Mesothelial cell of epicardium (in vitro differentiated cells): ENCODE measurements at regions not wholly inside any gene's neighbourhood (a gene's known extent, or its start where the extent isn't known, plus 50 kb on each side); places are given as distances from the start of the nearest gene placed in this dataset.

Source experiments
- DNase-seq, 2 experiments: peaks; one replicate each; pipeline ENCODE4 v3.0.0; 2021; ENCODE audit warnings: low spot score in 2 of 2; ENCODE audit not compliant: unreplicated experiment in 2 of 2
- H3K27ac Mint-ChIP-seq: 2 replicates; pipeline ENCODE4 v1.8.0; 2021; ENCODE audit warnings: mixed read lengths
- H3K27me3 Mint-ChIP-seq: 2 replicates; pipeline ENCODE4 v1.8.0; 2021; ENCODE audit warnings: low read depth, mixed read lengths
- H3K36me3 Mint-ChIP-seq: 2 replicates; pipeline ENCODE4 v1.8.0; 2021; ENCODE audit warnings: mixed read lengths
- H3K4me1 Mint-ChIP-seq: 2 replicates; pipeline ENCODE4 v1.8.0; 2021; ENCODE audit warnings: mixed read lengths
- H3K4me3 Mint-ChIP-seq: 2 replicates; pipeline ENCODE4 v1.8.0; 2021; ENCODE audit warnings: mild to moderate bottlenecking, moderate library complexity, mixed read lengths
- H3K9me3 Mint-ChIP-seq: 2 replicates; pipeline ENCODE4 v1.8.0; 2021; ENCODE audit warnings: mixed read lengths
- TF ChIP-seq, protein P1 (sequence below): fragments of 200-600 bp; sonication (generic); IDR thresholded peaks from one replicate; pipeline ENCODE4 v1.5.0; 2021; ENCODE audit warnings: antibody characterized with exemption; ENCODE audit not compliant: unreplicated experiment

DNA sequence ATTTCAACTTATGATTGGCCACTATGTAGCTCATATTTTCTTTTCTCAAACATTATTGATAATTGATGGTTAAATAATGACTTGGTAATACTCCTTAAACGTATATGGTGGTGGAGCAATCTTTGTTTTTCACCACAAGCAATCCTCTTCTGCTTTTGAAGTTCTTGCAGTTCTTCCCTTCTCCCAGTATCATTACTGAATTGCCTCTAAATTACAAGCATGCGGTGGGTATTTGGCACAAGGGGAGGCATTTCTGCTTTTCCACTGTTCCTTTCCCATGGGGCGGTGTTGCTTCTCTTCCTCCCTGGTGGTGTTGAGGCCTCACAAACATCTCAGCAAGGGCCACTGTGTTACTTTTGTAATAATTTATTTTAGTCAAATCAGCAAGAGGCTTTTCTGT, 234.4 kb upstream of the RXFP2 start:
- Mint-ChIP-seq H3K4me1 (peaks cover 16% of the 10 kb centered on the region), H3K9me3 (peaks cover 18% of the 10 kb centered on the region), H3K36me3 (peaks cover 2% of the 10 kb centered on the region), H3K27ac (no peak overlapping the region), H3K27me3 (peaks cover 4% of the 10 kb centered on the region), H3K4me3 (no peak overlapping the region)
- DNase-seq, result no peak
- TF ChIP-seq, protein P1, sequence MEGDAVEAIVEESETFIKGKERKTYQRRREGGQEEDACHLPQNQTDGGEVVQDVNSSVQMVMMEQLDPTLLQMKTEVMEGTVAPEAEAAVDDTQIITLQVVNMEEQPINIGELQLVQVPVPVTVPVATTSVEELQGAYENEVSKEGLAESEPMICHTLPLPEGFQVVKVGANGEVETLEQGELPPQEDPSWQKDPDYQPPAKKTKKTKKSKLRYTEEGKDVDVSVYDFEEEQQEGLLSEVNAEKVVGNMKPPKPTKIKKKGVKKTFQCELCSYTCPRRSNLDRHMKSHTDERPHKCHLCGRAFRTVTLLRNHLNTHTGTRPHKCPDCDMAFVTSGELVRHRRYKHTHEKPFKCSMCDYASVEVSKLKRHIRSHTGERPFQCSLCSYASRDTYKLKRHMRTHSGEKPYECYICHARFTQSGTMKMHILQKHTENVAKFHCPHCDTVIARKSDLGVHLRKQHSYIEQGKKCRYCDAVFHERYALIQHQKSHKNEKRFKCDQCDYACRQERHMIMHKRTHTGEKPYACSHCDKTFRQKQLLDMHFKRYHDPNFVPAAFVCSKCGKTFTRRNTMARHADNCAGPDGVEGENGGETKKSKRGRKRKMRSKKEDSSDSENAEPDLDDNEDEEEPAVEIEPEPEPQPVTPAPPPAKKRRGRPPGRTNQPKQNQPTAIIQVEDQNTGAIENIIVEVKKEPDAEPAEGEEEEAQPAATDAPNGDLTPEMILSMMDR, result no peak

DNA sequence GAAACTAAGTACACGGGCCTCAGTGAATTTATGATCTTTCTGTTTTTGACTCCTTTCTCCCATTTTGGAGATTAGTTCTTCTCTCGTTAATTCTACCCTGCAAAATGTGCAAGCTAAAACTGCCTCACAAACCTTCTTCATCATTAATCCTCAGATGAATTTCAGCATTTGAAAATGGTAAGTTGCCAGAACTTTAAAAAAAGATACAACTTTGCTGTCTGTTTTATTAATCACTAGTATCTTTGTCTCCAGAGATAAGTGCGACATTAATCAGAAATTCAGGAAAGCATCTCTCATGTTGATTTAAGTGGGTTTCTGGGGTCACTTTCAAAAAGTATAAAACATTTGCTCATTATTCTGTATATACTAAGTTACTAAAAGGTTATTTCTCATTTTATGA, 227.0 kb upstream of the RXFP2 start:
- peaks cover 48% of the 10 kb centered on the region for H3K4me1 Mint-ChIP-seq
- H3K27ac Mint-ChIP-seq, result peak overlapping the region; percentile 6
- H3K4me3 Mint-ChIP-seq, result no peak overlapping the region
- DNase-seq, result no peak
- no peaks in the 10 kb centered on the region for H3K9me3 Mint-ChIP-seq
- H3K36me3 Mint-ChIP-seq, result no peaks in the 10 kb centered on the region
- TF ChIP-seq, protein P1, result no peak
- peaks cover 8% of the 10 kb centered on the region for H3K27me3 Mint-ChIP-seq

DNA sequence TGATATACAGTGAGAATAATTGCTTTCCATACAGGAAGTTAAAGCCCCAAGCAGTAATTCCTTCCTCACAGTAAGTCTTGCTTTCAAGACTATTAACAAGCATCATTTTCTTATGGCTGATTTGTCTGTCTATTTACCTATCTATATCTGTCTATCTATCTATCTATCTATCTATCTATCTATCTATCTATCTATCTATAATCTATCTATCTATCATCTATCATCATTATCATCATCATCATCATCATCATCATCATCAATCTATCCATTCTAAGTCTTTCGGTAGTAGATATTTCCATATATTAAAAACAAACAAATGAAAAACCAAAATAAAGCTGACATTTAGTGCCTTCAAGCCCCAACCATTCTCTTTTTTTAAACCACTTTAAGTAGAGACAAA, 224.4 kb upstream of the RXFP2 start:
- no peak overlapping the region for H3K27ac Mint-ChIP-seq

DNA sequence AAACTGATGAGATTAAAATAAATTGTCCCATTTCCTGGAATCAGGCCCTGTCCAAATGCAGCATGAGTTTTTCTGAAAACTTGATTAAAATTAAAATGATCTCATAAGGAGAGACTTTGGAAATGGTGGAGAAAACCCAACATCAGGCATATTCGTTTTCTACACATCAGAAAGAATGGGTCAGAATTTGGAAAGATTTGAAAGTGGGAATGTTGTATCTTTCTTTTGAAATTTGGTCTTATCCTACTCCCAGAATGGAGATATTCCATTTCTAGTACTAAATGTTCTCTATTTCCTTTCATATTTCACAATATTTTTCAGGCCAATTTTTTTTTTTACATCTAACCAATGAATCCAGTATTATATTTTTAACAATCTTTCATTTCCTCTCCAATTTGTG, 223.9 kb upstream of the RXFP2 start:
- DNase-seq, result no peak
- Mint-ChIP-seq H3K36me3 (no peaks in the 10 kb centered on the region), H3K9me3 (no peaks in the 10 kb centered on the region), H3K4me3 (no peak overlapping the region), H3K4me1 (peaks cover 55% of the 10 kb centered on the region), H3K27me3 (peaks cover 6% of the 10 kb centered on the region), H3K27ac (no peak overlapping the region)
- TF ChIP-seq, protein P1, result no peak

More for the DNA sequence above, 224.4 kb upstream of the RXFP2 start:
- DNase-seq, result no peak
- no peak overlapping the region for H3K4me3 Mint-ChIP-seq
- H3K9me3 Mint-ChIP-seq, result no peaks in the 10 kb centered on the region
- peaks cover 58% of the 10 kb centered on the region for H3K4me1 Mint-ChIP-seq
- no peaks in the 10 kb centered on the region for H3K36me3 Mint-ChIP-seq
- TF ChIP-seq, protein P1, result no peak
- H3K27me3 Mint-ChIP-seq, result peaks cover 8% of the 10 kb centered on the region

DNA sequence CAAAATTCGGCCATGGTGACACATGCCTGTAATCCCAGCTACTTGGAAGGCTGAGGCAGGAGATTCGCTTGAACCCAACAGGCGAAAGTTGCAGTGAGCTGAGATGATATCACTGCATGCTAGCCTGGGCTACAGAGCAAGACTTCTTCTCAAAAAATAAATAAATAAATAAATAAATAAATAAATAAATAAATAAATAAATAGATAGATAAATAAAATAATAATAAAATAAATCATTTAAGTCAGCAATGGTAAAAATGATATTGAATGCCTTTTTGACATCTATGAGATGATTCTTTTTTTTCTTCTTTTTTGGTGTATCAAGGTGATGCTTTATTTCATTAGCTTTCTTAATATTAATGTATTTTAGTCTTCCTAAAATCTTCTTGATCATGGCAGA, 221.7 kb upstream of the RXFP2 start:
- Mint-ChIP-seq H3K9me3 (no peaks in the 10 kb centered on the region), H3K36me3 (no peaks in the 10 kb centered on the region), H3K4me3 (no peak overlapping the region), H3K27ac (no peak overlapping the region), H3K27me3 (peaks cover 6% of the 10 kb centered on the region), H3K4me1 (peaks cover 46% of the 10 kb centered on the region)
- TF ChIP-seq, protein P1, result no peak
- DNase-seq, result no peak

DNA sequence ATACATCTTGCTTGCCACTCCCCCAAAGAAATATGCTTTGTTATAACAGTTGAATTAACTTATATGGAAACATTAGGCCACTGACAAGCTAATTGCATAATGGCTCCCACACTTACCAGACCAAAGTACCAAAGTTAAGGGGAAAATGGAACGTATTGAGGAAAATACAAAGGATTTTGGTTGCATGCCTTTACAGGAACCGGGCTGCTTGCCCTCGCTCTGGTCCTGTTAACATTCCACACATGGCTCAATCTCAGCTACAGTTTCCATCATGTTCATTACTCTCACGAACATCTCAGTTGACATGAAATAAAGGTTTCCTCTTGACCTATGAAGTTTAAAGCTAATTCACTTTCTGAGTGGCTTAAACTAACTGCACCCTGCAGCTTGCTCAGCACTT, 220.7 kb upstream of the RXFP2 start:
- TF ChIP-seq, protein P1, result no peak
- DNase-seq, result no peak
- no peak overlapping the region for H3K4me3 Mint-ChIP-seq
- no peaks in the 10 kb centered on the region for H3K9me3 Mint-ChIP-seq
- peaks cover 3% of the 10 kb centered on the region for H3K27me3 Mint-ChIP-seq
- H3K4me1 Mint-ChIP-seq, result peaks cover 36% of the 10 kb centered on the region
- H3K27ac Mint-ChIP-seq, result peak overlapping the region; percentile 11
- H3K36me3 Mint-ChIP-seq, result no peaks in the 10 kb centered on the region
